HCT116 (cell line): ENCODE measurements at regions not wholly inside any gene's neighbourhood (a gene's known extent, or its start where the extent isn't known, plus 50 kb on each side); places are given as distances from the start of the nearest gene placed in this dataset.

Source experiments
- ATAC-seq: fragments of 200-7000 bp; cut with Tn5 transposase; 2 replicates; pipeline ENCODE4 v1.9.1; 2020; ENCODE audit warnings: mild to moderate bottlenecking, moderate library complexity
- BruUV-seq: library from RNA; stranded (reverse); fragments of 400-500 nt; replicated peaks from 2 replicates; lab custom pipeline; 2021; lab: Mats Ljungman, UMichigan
- CTCF ChIA-PET: fragments of 300-600 bp; sonication (Branson Sonifier 250); formaldehyde crosslinking; loops from one replicate; lab custom pipeline; 2021; ENCODE audit warnings: antibody characterized with exemption; lab: Charles Lee
- POLR2A ChIA-PET: fragments of 300-600, 350-600 bp; sonication (Branson Sonifier 250); formaldehyde crosslinking; loops from one replicate; lab custom pipeline; 2021; ENCODE audit warnings: antibody characterized with exemption; lab: Charles Lee
- RAD21 ChIA-PET, 2 experiments: fragments of 300-600 bp; sonication (Branson Sonifier 250); formaldehyde crosslinking; loops; one replicate each; lab custom pipeline; 2023; ENCODE audit warnings: low total read pairs in 2 of 2; ENCODE audit not compliant: uncharacterized antibody in 2 of 2, unreplicated experiment in 2 of 2, low non-redundant PET in 1 of 2; lab: Charles Lee
- DNase-seq: peaks from one replicate; pipeline ENCODE4 v3.0.0-alpha.2; 2010; ENCODE audit warnings: low read depth, low spot score
- H2AFZ ChIP-seq: fragments of 200-600 bp; shearing (Covaris generic), sonication (generic); 2 replicates; pipeline ENCODE4 v1.6.1; 2017; ENCODE audit warnings: low read depth, mixed run types, mixed read lengths, antibody characterized with exemption, low read length; ENCODE audit not compliant: poor library complexity, severe bottlenecking
- H3K27ac ChIP-seq: 2 replicates; pipeline ENCODE4 v1.5.1; 2012; ENCODE audit warnings: low read depth, low read length
- H3K27me3 ChIP-seq: fragments of 200-600 bp; sonication (generic); 2 replicates; pipeline ENCODE4 v1.6.1; 2016; ENCODE audit warnings: mixed run types, low read length, mixed read lengths; ENCODE audit not compliant: insufficient read depth
- H3K36me3 ChIP-seq, 2 experiments: fragments of 200-500 bp in 1 of 2; fragments of 200-600 bp in 1 of 2; sonication (Bioruptor generic) in 1 of 2; sonication (generic) in 1 of 2; 2 replicates each; pipeline versions ENCODE4 v1.5.1 to v1.6.1; 2014 to 2016; ENCODE audit warnings: low read length in 2 of 2, inconsistent platforms in 1 of 2, mixed read lengths in 1 of 2, mixed run types in 1 of 2; ENCODE audit not compliant: insufficient read depth in 2 of 2, control insufficient read depth in 1 of 2
- H3K4me1 ChIP-seq, 2 experiments: fragments of 200-600 bp in 1 of 2; sonication (generic) in 1 of 2; 2 replicates each; pipeline versions ENCODE4 v1.5.1 to v1.6.1; 2012 to 2017; ENCODE audit warnings: low read length in 2 of 2, inconsistent platforms in 1 of 2, mild to moderate bottlenecking in 1 of 2, mixed read lengths in 1 of 2, mixed run types in 1 of 2, moderate library complexity in 1 of 2; ENCODE audit not compliant: insufficient read depth in 2 of 2, control insufficient read depth in 1 of 2
- H3K4me2 ChIP-seq: fragments of 200-600 bp; sonication (generic); 2 replicates; pipeline ENCODE4 v1.6.1; 2017; ENCODE audit warnings: mixed run types, low read length, mixed read lengths
- H3K4me3 ChIP-seq, 2 experiments: fragments of 200-600 bp in 1 of 2; sonication (generic) in 1 of 2; replicated peaks in 1 of 2; 2 replicates each; pipeline ENCODE4 v1.5.1; 2011 to 2016; ENCODE audit warnings: low read length in 2 of 2, control low read depth in 1 of 2, low read depth in 1 of 2, mild to moderate bottlenecking in 1 of 2, mixed read lengths in 1 of 2, mixed run types in 1 of 2
- H3K79me2 ChIP-seq: fragments of 200-600 bp; sonication (generic); 2 replicates; pipeline ENCODE4 v1.6.1; 2017; ENCODE audit warnings: mild to moderate bottlenecking, mixed run types, low read length, moderate library complexity, mixed read lengths; ENCODE audit not compliant: insufficient read depth
- H3K9ac ChIP-seq: fragments of 200-600 bp; sonication (generic); 2 replicates; pipeline ENCODE4 v1.6.1; 2016; ENCODE audit warnings: low read length, mixed read lengths
- H3K9me2 ChIP-seq: fragments of 200-600 bp; sonication (generic), shearing (Covaris generic); 2 replicates; pipeline ENCODE4 v1.6.1; 2017; ENCODE audit warnings: mixed run types, mild to moderate bottlenecking, moderate library complexity; ENCODE audit not compliant: insufficient read depth
- H3K9me3 ChIP-seq, 2 experiments: fragments of 200-500 bp in 1 of 2; fragments of 200-600 bp in 1 of 2; sonication (Bioruptor generic) in 1 of 2; sonication (generic) in 1 of 2; 2 replicates each; pipeline ENCODE4 v1.6.1; 2014 to 2017; ENCODE audit warnings: low read length in 2 of 2, mixed read lengths in 2 of 2, inconsistent platforms in 1 of 2, low read depth in 1 of 2, mild to moderate bottlenecking in 1 of 2, mixed run types in 1 of 2, moderate library complexity in 1 of 2; ENCODE audit not compliant: control insufficient read depth in 1 of 2, insufficient read depth in 1 of 2
- H4K20me1 ChIP-seq: fragments of 200-600 bp; sonication (generic), shearing (Covaris generic); 2 replicates; pipeline ENCODE4 v1.6.1; 2017; ENCODE audit warnings: mixed run types, mild to moderate bottlenecking, moderate library complexity; ENCODE audit not compliant: insufficient read depth
- CBX3 ChIP-seq: IDR thresholded peaks from 2 replicates; pipeline ENCODE4 v1.6.1; 2012; ENCODE audit warnings: low read depth
- CEBPB ChIP-seq: IDR thresholded peaks from 2 replicates; pipeline ENCODE4 v1.6.1; 2012; ENCODE audit warnings: low read depth
- CTCF ChIP-seq, 3 experiments: fragments of 200-600 bp in 1 of 3; sonication (generic) in 1 of 3; IDR thresholded peaks in 2 of 3; conservative IDR thresholded peaks in 1 of 3; 2 replicates each; pipeline ENCODE4 v1.5.1; 2012 to 2017; ENCODE audit warnings: low read depth in 2 of 3, low read length in 2 of 3, antibody characterized with exemption in 1 of 3, borderline replicate concordance in 1 of 3, control low read depth in 1 of 3, mild to moderate bottlenecking in 1 of 3, mixed read lengths in 1 of 3, mixed run types in 1 of 3, moderate library complexity in 1 of 3; ENCODE audit not compliant: insufficient read depth in 1 of 3
- EGR1 ChIP-seq: IDR thresholded peaks from 2 replicates; pipeline ENCODE4 v1.6.1; 2012; ENCODE audit warnings: low read depth
- ELF1 ChIP-seq: IDR thresholded peaks from 2 replicates; pipeline ENCODE4 v1.6.1; 2012; ENCODE audit warnings: low read depth, borderline replicate concordance
- EZH2 ChIP-seq: fragments of 200-600 bp; sonication (generic); IDR thresholded peaks from 2 replicates; pipeline ENCODE4 v1.6.1; 2017; ENCODE audit warnings: antibody characterized with exemption, mixed run types
- EZH2phosphoT487 ChIP-seq: fragments of 200-600 bp; IDR thresholded peaks from 2 replicates; pipeline ENCODE4 v1.6.1; 2018; ENCODE audit warnings: antibody characterized with exemption, borderline replicate concordance
- FOSL1 ChIP-seq: IDR thresholded peaks from 2 replicates; pipeline ENCODE4 v1.6.1; 2012; ENCODE audit warnings: low read depth
- MAX ChIP-seq: IDR thresholded peaks from 2 replicates; pipeline ENCODE4 v1.6.1; 2012
- POLR2A ChIP-seq: IDR thresholded peaks from 2 replicates; pipeline ENCODE4 v1.7.0; 2011; ENCODE audit warnings: borderline replicate concordance; ENCODE audit not compliant: insufficient read depth, insufficient read length; ENCODE audit errors: extremely low read depth
- POLR2AphosphoS5 ChIP-seq: IDR thresholded peaks from 2 replicates; pipeline ENCODE4 v1.6.1; 2011; ENCODE audit warnings: mild to moderate bottlenecking, low read depth, low read length, moderate library complexity
- RAD21 ChIP-seq: IDR thresholded peaks from 2 replicates; pipeline ENCODE4 v1.6.1; 2012; ENCODE audit warnings: low read depth, mild to moderate bottlenecking
- SIN3A ChIP-seq: IDR thresholded peaks from 2 replicates; pipeline ENCODE4 v1.6.1; 2012; ENCODE audit warnings: low read depth
- SP1 ChIP-seq: IDR thresholded peaks from 2 replicates; pipeline ENCODE4 v1.6.1; 2012; ENCODE audit warnings: low read depth
- SRF ChIP-seq: IDR thresholded peaks from 2 replicates; pipeline ENCODE4 v1.6.1; 2012; ENCODE audit warnings: low read depth
- TCF7L2 ChIP-seq: IDR thresholded peaks from 2 replicates; pipeline ENCODE4 v1.7.0; 2011; ENCODE audit warnings: borderline replicate concordance, inconsistent platforms; ENCODE audit not compliant: insufficient read depth, insufficient read length; ENCODE audit errors: extremely low read depth
- YY1 ChIP-seq: IDR thresholded peaks from 2 replicates; pipeline ENCODE4 v1.6.1; 2011; ENCODE audit warnings: low read length, low read depth, moderate library complexity, mild to moderate bottlenecking; ENCODE audit not compliant: insufficient replicate concordance; ENCODE audit errors: extremely low read depth
- ZBTB33 ChIP-seq: IDR thresholded peaks from 2 replicates; pipeline ENCODE4 v1.6.1; 2011; ENCODE audit warnings: mild to moderate bottlenecking, low read length, moderate library complexity; ENCODE audit not compliant: insufficient replicate concordance; ENCODE audit errors: extremely low read depth
- ZFX ChIP-seq: fragments of 450-650 bp; IDR thresholded peaks from 2 replicates; pipeline ENCODE4 v1.6.1; 2017
- intact Hi-C: fragments of 100-400 bp; cut with micrococcal nuclease; formaldehyde crosslinking; loops from 2 replicates; pipeline ENCODE4 v1.10.0; 2022

GRCh38 chr9:102479191-102479590 is 515.9 kb upstream of the CYLC2 start:
- Histone ChIP-seq H3K27ac (no peak overlapping the region), H2AFZ (no peak overlapping the region), H3K9ac (no peak overlapping the region), H3K9me3 (peaks cover 6 to 14% of the 10 kb centered on the region in 2 experiments; a peak in 2 of 4 replicates), H3K4me2 (no peak overlapping the region), H3K4me1 (no peaks in the 10 kb centered on the region), H3K9me2 (no peaks in the 10 kb centered on the region)
- ChIA-PET RAD21 (no interaction called here), CTCF (no interaction called here), POLR2A (no interaction called here)
- intact Hi-C loops = no loop called here
- TF ChIP-seq SRF (no peak), ELF1 (no peak), EZH2phosphoT487 (no peak), RAD21 (no peak), POLR2A (no peak), TCF7L2 (no peak), CEBPB (no peak), EZH2 (no peak), POLR2AphosphoS5 (no peak), SP1 (no peak), CBX3 (no peak), ZFX (no peak), ZBTB33 (no peak), YY1 (no peak), EGR1 (no peak), CTCF (IDR thresholded peaks at IDR 0.05 in 2 of 3, conservative IDR thresholded peaks at IDR 0.05 in 1 of 3; ENCODE audit: borderline replicate concordance in 1 of 3, insufficient read depth in 1 of 3, low read depth in 2 of 3, low read length in 2 of 3) (no peak), MAX (no peak), FOSL1 (no peak), SIN3A (no peak)
- TF ChIP-seq, all 23 proteins: peak for 0
- H3K79me2 ChIP-seq = no peaks in the 10 kb centered on the region
- no peak for DNase-seq
- ATAC-seq = no peak
- no peak overlapping the region for H3K4me3 ChIP-seq
- H3K27me3 ChIP-seq = no peaks in the 10 kb centered on the region
- no peaks in the 10 kb centered on the region for H3K36me3 ChIP-seq
- no peaks in the 10 kb centered on the region for H4K20me1 ChIP-seq
- BruUV-seq = no TSS peak
